ENCODE measurements at regions not wholly inside any gene's neighbourhood (a gene's known extent, or its start where the extent isn't known, plus 50 kb on each side); places are given as distances from the start of the nearest gene placed in this dataset.

DNA sequence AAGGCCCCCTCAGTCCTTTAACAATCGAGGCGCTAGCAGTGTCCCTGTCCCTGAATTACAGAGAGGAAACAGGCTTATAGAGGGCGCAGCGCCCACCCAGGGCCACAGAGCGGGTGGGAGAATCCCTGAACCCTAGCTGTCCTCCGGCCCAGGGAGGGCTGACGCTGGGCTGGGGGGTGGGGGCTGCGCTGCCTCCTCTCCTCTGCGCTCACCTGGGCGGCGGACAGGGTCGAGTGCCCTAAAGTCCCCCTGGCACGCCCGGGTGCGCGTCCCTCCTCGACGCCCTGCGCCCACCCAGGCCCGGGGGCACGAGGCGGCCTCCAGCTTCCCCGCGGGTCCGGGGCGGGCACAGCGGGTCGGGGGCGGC is 200.4 kb upstream of the N4BP1 start:
- TF ChIP-seq, protein P1, sequence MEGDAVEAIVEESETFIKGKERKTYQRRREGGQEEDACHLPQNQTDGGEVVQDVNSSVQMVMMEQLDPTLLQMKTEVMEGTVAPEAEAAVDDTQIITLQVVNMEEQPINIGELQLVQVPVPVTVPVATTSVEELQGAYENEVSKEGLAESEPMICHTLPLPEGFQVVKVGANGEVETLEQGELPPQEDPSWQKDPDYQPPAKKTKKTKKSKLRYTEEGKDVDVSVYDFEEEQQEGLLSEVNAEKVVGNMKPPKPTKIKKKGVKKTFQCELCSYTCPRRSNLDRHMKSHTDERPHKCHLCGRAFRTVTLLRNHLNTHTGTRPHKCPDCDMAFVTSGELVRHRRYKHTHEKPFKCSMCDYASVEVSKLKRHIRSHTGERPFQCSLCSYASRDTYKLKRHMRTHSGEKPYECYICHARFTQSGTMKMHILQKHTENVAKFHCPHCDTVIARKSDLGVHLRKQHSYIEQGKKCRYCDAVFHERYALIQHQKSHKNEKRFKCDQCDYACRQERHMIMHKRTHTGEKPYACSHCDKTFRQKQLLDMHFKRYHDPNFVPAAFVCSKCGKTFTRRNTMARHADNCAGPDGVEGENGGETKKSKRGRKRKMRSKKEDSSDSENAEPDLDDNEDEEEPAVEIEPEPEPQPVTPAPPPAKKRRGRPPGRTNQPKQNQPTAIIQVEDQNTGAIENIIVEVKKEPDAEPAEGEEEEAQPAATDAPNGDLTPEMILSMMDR (IDR thresholded peaks at IDR 0.05), result no peak
- TF ChIP-seq POLR2A (IDR thresholded peaks at IDR 0.05), result no peak

Measured in ovary (tissue), 3 donors.